HEK293 (cell line): ENCODE measurements at regions not wholly inside any gene's neighbourhood (a gene's known extent, or its start where the extent isn't known, plus 50 kb on each side); places are given as distances from the start of the nearest gene placed in this dataset.

Experiments used
- CTCF ChIA-PET: fragments of 350-600 bp; formaldehyde crosslinking; extraction: SDS; loops from one replicate; lab custom pipeline; 2021; ENCODE audit warnings: antibody characterized with exemption; lab: Yijun Ruan, JAX
- POLR2A ChIA-PET: fragments of 300-600 bp; formaldehyde crosslinking; extraction: SDS; loops from one replicate; lab custom pipeline; 2020; ENCODE audit warnings: antibody characterized with exemption, inconsistent platforms; lab: Yijun Ruan, JAX
- H3K27ac ChIP-seq: fragments of 200-500 bp; sonication (Bioruptor generic); 2 replicates; pipeline ENCODE4 v1.5.1; 2014; ENCODE audit warnings: low read depth, low read length, control low read depth, inconsistent platforms; ENCODE audit errors: extremely low read depth
- H3K36me3 ChIP-seq, 2 experiments: fragments of 200-500 bp in 1 of 2; sonication (Bioruptor generic) in 1 of 2; 1 replicate in 1 of 2; 2 replicates in 1 of 2; pipeline ENCODE4 v1.5.1; 2014 to 2017; ENCODE audit warnings: inconsistent platforms in 2 of 2, low read length in 2 of 2; ENCODE audit not compliant: control insufficient read depth in 2 of 2, insufficient read depth in 1 of 2
- H3K4me1 ChIP-seq: fragments of 200-500 bp; sonication (Bioruptor generic); 2 replicates; pipeline ENCODE4 v1.5.1; 2014; ENCODE audit warnings: mild to moderate bottlenecking, low read length, inconsistent platforms; ENCODE audit not compliant: control insufficient read depth, insufficient read depth
- H3K4me3 ChIP-seq: 2 replicates; pipeline ENCODE4 v1.5.1; 2011; ENCODE audit warnings: low read depth, mild to moderate bottlenecking, control low read depth, low read length, moderate library complexity
- H3K9me3 ChIP-seq: fragments of 200-500 bp; sonication (Bioruptor generic); 2 replicates; pipeline ENCODE4 v1.5.1; 2014; ENCODE audit warnings: low read depth, low read length, inconsistent platforms; ENCODE audit not compliant: control insufficient read depth, insufficient read depth
- FEZF1 ChIP-seq: fragments of 450-650 bp; formaldehyde crosslinking; IDR thresholded peaks from 2 replicates; pipeline ENCODE4 v1.5.1; 2016; ENCODE audit warnings: missing biosample characterization, missing genetic modification characterization
- GLI2 ChIP-seq: fragments of 450-650 bp; formaldehyde crosslinking; IDR thresholded peaks from 2 replicates; pipeline ENCODE4; 2017; ENCODE audit warnings: missing biosample characterization, missing genetic modification characterization, low read depth, borderline replicate concordance
- GLI4 ChIP-seq: fragments of 450-650 bp; formaldehyde crosslinking; IDR thresholded peaks from 2 replicates; pipeline ENCODE4 v1.5.1; 2016; ENCODE audit warnings: missing biosample characterization, missing genetic modification characterization
- HOXC10 ChIP-seq: sonication (generic); formaldehyde crosslinking; IDR thresholded peaks from 2 replicates; pipeline ENCODE4 v1.8.1; 2023; ENCODE audit warnings: mild to moderate bottlenecking, missing genetic modification reagents
- IKZF3 ChIP-seq: fragments of 450-650 bp; IDR thresholded peaks from 2 replicates; pipeline ENCODE4 v1.5.0; 2018; ENCODE audit warnings: missing biosample characterization, mild to moderate bottlenecking, missing genetic modification characterization, moderate library complexity
- KLF10 ChIP-seq: fragments of 450-650 bp; IDR thresholded peaks from 2 replicates; pipeline ENCODE4 v1.5.1; 2018; ENCODE audit warnings: missing biosample characterization, mild to moderate bottlenecking, missing genetic modification characterization
- KLF16 ChIP-seq: fragments of 450-650 bp; formaldehyde crosslinking; IDR thresholded peaks from 2 replicates; pipeline ENCODE4 v1.5.1; 2017; ENCODE audit warnings: missing biosample characterization, missing genetic modification characterization
- SP2 ChIP-seq: fragments of 450-650 bp; formaldehyde crosslinking; IDR thresholded peaks from 2 replicates; pipeline ENCODE4 v1.5.1; 2016; ENCODE audit warnings: missing biosample characterization, missing genetic modification characterization
- ZFHX2 ChIP-seq: fragments of 450-650 bp; formaldehyde crosslinking; conservative IDR thresholded peaks from 2 replicates; pipeline ENCODE4 v1.5.1; 2016; ENCODE audit warnings: missing biosample characterization, missing genetic modification characterization
- ZNF121 ChIP-seq: fragments of 450-650 bp; formaldehyde crosslinking; IDR thresholded peaks from 2 replicates; pipeline ENCODE4 v1.5.1; 2016; ENCODE audit warnings: missing biosample characterization, missing genetic modification characterization
- ZNF155 ChIP-seq: fragments of 450-650 bp; formaldehyde crosslinking; IDR thresholded peaks from 2 replicates; pipeline ENCODE4 v1.5.1; 2016; ENCODE audit warnings: missing biosample characterization, missing genetic modification characterization
- ZNF324 ChIP-seq: fragments of 450-650 bp; formaldehyde crosslinking; IDR thresholded peaks from 2 replicates; pipeline ENCODE4 v1.5.1; 2016; ENCODE audit warnings: missing biosample characterization, missing genetic modification characterization
- ZNF394 ChIP-seq: fragments of 450-650 bp; formaldehyde crosslinking; IDR thresholded peaks from 2 replicates; pipeline ENCODE4 v1.5.1; 2016; ENCODE audit warnings: missing biosample characterization, missing genetic modification characterization, mild to moderate bottlenecking, moderate library complexity, borderline replicate concordance
- ZNF426 ChIP-seq: fragments of 450-650 bp; formaldehyde crosslinking; IDR thresholded peaks from 2 replicates; pipeline ENCODE4 v1.5.1; 2017; ENCODE audit warnings: missing biosample characterization, missing genetic modification characterization, mild to moderate bottlenecking, inconsistent platforms, moderate library complexity
- ZNF544 ChIP-seq: fragments of 450-650 bp; formaldehyde crosslinking; IDR thresholded peaks from 2 replicates; pipeline ENCODE4 v1.5.0; 2017; ENCODE audit warnings: missing biosample characterization, missing genetic modification characterization
- ZNF747 ChIP-seq: fragments of 450-650 bp; formaldehyde crosslinking; IDR thresholded peaks from 2 replicates; pipeline ENCODE4 v1.5.1; 2016; ENCODE audit warnings: missing biosample characterization, missing genetic modification characterization
- ZSCAN23 ChIP-seq: fragments of 450-650 bp; formaldehyde crosslinking; IDR thresholded peaks from 2 replicates; pipeline ENCODE4 v1.5.1; 2016; ENCODE audit warnings: missing biosample characterization, missing genetic modification characterization
- ZSCAN30 ChIP-seq: fragments of 450-650 bp; IDR thresholded peaks from 2 replicates; pipeline ENCODE4 v1.5.1; 2018; ENCODE audit warnings: missing biosample characterization, mild to moderate bottlenecking, missing genetic modification characterization, moderate library complexity
- TF ChIP-seq, protein P1 (sequence below): fragments of 450-650 bp; formaldehyde crosslinking; IDR thresholded peaks from 2 replicates; pipeline ENCODE4 v1.5.1; 2016; ENCODE audit warnings: missing biosample characterization, missing genetic modification characterization
- TF ChIP-seq, protein P2 (sequence below): fragments of 450-650 bp; formaldehyde crosslinking; IDR thresholded peaks from 2 replicates; pipeline ENCODE4 v1.5.1; 2016; ENCODE audit warnings: missing biosample characterization, missing genetic modification characterization, borderline replicate concordance

DNA sequence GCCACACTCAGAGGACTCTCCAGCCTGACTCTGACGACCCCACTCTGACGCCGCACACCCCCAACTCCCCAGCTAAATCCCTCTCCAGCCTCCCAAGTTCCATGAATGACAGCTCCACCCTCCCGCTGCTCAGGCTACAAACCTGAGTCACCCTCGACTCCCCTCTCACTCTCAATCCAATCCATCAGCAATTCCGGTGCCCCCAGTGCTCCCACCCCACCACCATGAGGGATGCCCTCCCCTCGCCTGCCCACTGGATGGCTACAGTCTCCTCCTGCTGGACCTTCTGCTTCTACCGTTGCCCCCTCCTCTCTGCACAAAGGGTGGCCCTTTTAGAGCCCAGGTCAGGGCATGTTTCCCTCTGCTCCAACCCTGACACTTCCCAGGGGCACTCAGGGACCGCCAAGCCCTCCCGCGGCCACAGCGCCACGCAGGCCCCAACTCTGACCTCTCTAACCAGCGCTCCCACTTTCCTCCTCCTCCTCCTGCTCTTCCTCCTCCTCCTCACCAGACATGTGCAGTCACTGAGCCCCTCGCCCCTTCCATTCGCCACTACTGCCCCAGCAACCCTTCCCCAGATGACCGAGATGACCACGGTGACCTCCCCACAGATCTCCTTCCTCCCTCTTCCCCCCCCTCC lies 69.5 kb upstream of the NUP50 start:
- ChIA-PET POLR2A (interaction anchor here (1.5 kb wide), 1 partner anchor 12 kb away, joined by 3 read pairs; no protein-coding TSS in a partner anchor), CTCF (interaction anchor here (0.6 to 1.0 kb wide), 5 partner anchors 22 to 457 kb away, joined by 3 to 4 read pairs (median 3); no protein-coding TSS in a partner anchor)
- no peaks in the 10 kb centered on the region for H3K9me3 ChIP-seq
- no peaks in the 10 kb centered on the region for H3K36me3 ChIP-seq
- TF ChIP-seq FEZF1 (tag by site-specific recombination) (no peak), KLF10 (tag by site-specific recombination) (no peak), ZNF394 (tag by site-specific recombination) (no peak), IKZF3 (tag by site-specific recombination) (no peak), HOXC10 (no peak), KLF16 (no peak), ZFHX2 (tag by site-specific recombination) (no peak), ZNF155 (no peak), ZSCAN30 (tag by site-specific recombination) (no peak), ZNF324 (no peak), GLI4 (tag by site-specific recombination) (no peak), GLI2 (tag by site-specific recombination) (no peak), ZNF426 (tag by site-specific recombination) (no peak), SP2 (tag by site-specific recombination) (no peak), ZSCAN23 (no peak), ZNF747 (tag by site-specific recombination) (no peak), ZNF544 (tag by site-specific recombination) (no peak), ZNF121 (tag by site-specific recombination) (no peak)
- TF ChIP-seq, protein P1, sequence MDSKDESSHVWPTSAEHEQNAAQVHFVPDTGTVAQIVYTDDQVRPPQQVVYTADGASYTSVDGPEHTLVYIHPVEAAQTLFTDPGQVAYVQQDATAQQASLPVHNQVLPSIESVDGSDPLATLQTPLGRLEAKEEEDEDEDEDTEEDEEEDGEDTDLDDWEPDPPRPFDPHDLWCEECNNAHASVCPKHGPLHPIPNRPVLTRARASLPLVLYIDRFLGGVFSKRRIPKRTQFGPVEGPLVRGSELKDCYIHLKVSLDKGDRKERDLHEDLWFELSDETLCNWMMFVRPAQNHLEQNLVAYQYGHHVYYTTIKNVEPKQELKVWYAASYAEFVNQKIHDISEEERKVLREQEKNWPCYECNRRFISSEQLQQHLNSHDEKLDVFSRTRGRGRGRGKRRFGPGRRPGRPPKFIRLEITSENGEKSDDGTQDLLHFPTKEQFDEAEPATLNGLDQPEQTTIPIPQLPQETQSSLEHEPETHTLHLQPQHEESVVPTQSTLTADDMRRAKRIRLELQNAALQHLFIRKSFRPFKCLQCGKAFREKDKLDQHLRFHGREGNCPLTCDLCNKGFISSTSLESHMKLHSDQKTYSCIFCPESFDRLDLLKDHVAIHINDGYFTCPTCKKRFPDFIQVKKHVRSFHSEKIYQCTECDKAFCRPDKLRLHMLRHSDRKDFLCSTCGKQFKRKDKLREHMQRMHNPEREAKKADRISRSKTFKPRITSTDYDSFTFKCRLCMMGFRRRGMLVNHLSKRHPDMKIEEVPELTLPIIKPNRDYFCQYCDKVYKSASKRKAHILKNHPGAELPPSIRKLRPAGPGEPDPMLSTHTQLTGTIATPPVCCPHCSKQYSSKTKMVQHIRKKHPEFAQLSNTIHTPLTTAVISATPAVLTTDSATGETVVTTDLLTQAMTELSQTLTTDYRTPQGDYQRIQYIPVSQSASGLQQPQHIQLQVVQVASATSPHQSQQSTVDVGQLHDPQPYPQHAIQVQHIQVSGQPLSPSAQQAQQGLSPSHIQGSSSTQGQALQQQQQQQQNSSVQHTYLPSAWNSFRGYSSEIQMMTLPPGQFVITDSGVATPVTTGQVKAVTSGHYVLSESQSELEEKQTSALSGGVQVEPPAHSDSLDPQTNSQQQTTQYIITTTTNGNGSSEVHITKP (tag by site-specific recombination) = no peak
- TF ChIP-seq, protein P2, sequence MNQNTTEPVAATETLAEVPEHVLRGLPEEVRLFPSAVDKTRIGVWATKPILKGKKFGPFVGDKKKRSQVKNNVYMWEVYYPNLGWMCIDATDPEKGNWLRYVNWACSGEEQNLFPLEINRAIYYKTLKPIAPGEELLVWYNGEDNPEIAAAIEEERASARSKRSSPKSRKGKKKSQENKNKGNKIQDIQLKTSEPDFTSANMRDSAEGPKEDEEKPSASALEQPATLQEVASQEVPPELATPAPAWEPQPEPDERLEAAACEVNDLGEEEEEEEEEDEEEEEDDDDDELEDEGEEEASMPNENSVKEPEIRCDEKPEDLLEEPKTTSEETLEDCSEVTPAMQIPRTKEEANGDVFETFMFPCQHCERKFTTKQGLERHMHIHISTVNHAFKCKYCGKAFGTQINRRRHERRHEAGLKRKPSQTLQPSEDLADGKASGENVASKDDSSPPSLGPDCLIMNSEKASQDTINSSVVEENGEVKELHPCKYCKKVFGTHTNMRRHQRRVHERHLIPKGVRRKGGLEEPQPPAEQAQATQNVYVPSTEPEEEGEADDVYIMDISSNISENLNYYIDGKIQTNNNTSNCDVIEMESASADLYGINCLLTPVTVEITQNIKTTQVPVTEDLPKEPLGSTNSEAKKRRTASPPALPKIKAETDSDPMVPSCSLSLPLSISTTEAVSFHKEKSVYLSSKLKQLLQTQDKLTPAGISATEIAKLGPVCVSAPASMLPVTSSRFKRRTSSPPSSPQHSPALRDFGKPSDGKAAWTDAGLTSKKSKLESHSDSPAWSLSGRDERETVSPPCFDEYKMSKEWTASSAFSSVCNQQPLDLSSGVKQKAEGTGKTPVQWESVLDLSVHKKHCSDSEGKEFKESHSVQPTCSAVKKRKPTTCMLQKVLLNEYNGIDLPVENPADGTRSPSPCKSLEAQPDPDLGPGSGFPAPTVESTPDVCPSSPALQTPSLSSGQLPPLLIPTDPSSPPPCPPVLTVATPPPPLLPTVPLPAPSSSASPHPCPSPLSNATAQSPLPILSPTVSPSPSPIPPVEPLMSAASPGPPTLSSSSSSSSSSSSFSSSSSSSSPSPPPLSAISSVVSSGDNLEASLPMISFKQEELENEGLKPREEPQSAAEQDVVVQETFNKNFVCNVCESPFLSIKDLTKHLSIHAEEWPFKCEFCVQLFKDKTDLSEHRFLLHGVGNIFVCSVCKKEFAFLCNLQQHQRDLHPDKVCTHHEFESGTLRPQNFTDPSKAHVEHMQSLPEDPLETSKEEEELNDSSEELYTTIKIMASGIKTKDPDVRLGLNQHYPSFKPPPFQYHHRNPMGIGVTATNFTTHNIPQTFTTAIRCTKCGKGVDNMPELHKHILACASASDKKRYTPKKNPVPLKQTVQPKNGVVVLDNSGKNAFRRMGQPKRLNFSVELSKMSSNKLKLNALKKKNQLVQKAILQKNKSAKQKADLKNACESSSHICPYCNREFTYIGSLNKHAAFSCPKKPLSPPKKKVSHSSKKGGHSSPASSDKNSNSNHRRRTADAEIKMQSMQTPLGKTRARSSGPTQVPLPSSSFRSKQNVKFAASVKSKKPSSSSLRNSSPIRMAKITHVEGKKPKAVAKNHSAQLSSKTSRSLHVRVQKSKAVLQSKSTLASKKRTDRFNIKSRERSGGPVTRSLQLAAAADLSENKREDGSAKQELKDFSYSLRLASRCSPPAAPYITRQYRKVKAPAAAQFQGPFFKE (tag by site-specific recombination) = no peak
- TF ChIP-seq, all 188 proteins: peak for 0
- Histone ChIP-seq H3K4me3 (no peak overlapping the region), H3K4me1 (no peaks in the 10 kb centered on the region), H3K27ac (no peak overlapping the region)
